Loucy (cell line): ENCODE measurements at regions not wholly inside any gene's neighbourhood (a gene's known extent, or its start where the extent isn't known, plus 50 kb on each side); places are given as distances from the start of the nearest gene placed in this dataset.

Source experiments
- H2AFZ ChIP-seq: fragments of 200-600 bp; sonication (generic); 2 replicates; pipeline ENCODE4 v1.6.0; 2016; ENCODE audit warnings: antibody characterized with exemption, mild to moderate bottlenecking, low read length, moderate library complexity
- H3F3A ChIP-seq: fragments of 200-600 bp; 2 replicates; pipeline ENCODE4 v1.6.0; 2016; ENCODE audit warnings: antibody characterized with exemption, low read depth, mild to moderate bottlenecking
- H3K27me3 ChIP-seq: fragments of 200-600 bp; sonication (generic); 2 replicates; pipeline ENCODE4 v1.6.1; 2014; ENCODE audit warnings: low read length, mild to moderate bottlenecking; ENCODE audit not compliant: insufficient read depth, poor library complexity, severe bottlenecking
- H3K36me3 ChIP-seq: fragments of 200-600 bp; sonication (generic); 2 replicates; pipeline ENCODE4 v1.6.1; 2016; ENCODE audit warnings: low read length; ENCODE audit not compliant: insufficient read depth
- H3K4me1 ChIP-seq: fragments of 200-600 bp; sonication (generic); 2 replicates; pipeline ENCODE4 v1.5.1; 2014; ENCODE audit warnings: low read length, mild to moderate bottlenecking; ENCODE audit not compliant: insufficient read depth, poor library complexity, severe bottlenecking
- H3K4me2 ChIP-seq: fragments of 200-600 bp; sonication (generic); 2 replicates; pipeline ENCODE4 v1.6.0; 2014; ENCODE audit warnings: antibody characterized with exemption, low read length, low read depth, mild to moderate bottlenecking; ENCODE audit not compliant: poor library complexity, severe bottlenecking
- H3K4me3 ChIP-seq: fragments of 200-600 bp; sonication (generic); 2 replicates; pipeline ENCODE4 v1.5.1; 2014; ENCODE audit warnings: low read length, mild to moderate bottlenecking, mixed read lengths; ENCODE audit not compliant: poor library complexity, severe bottlenecking
- H3K79me2 ChIP-seq: fragments of 200-600 bp; sonication (generic); 2 replicates; pipeline ENCODE4 v1.6.1; 2014; ENCODE audit warnings: low read length; ENCODE audit not compliant: insufficient read depth
- H3K9ac ChIP-seq: fragments of 200-600 bp; sonication (generic); 2 replicates; pipeline ENCODE4 v1.6.0; 2014; ENCODE audit warnings: mild to moderate bottlenecking, low read depth, low read length, moderate library complexity; ENCODE audit not compliant: poor library complexity, severe bottlenecking
- H3K9me2 ChIP-seq: fragments of 200-600 bp; sonication (generic); replicated peaks from 2 replicates; pipeline ENCODE4 v1.6.1; 2016; ENCODE audit warnings: low read depth, low read length, mixed read lengths
- H3K9me3 ChIP-seq: fragments of 200-600 bp; sonication (generic); 2 replicates; pipeline ENCODE4 v1.6.1; 2014; ENCODE audit warnings: mild to moderate bottlenecking, antibody characterized with exemption, low read length, low read depth; ENCODE audit not compliant: insufficient read depth
- H4K20me1 ChIP-seq: fragments of 200-600 bp; sonication (generic); 2 replicates; pipeline ENCODE4 v1.6.0; 2014; ENCODE audit warnings: antibody characterized with exemption, low read length, mild to moderate bottlenecking; ENCODE audit not compliant: insufficient read depth, poor library complexity, severe bottlenecking
- CTCF ChIP-seq: fragments of 200-600 bp; sonication (generic); conservative IDR thresholded peaks from 2 replicates; pipeline ENCODE4 v1.5.1; 2014; ENCODE audit warnings: mild to moderate bottlenecking, antibody characterized with exemption, low read length
- EZH2phosphoT487 ChIP-seq: fragments of 200-600 bp; IDR thresholded peaks from 2 replicates; pipeline ENCODE4 v1.6.1; 2018; ENCODE audit warnings: antibody characterized with exemption, mild to moderate bottlenecking, moderate library complexity, borderline replicate concordance

DNA sequence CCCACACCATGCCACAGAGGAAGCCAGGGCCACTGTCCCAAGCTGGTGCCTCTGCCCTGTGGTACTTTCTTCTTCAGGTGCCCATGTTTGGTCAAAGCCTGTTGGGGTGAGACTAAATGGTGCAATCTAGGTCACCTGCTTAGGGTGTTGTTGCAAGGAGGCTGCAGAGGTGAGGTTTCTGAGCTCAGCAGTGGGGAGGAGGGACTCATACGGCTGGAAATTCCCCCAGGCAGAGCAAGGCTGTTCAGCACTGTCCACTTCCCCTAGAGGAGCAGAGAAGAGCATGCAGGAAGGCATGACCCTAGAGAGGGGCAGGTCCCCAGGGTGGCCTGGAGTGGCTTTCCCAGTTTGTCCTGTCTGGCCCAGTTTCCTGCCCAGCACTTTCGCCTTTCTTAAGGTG is 211.0 kb downstream of the HAUS1 start:
- Histone ChIP-seq H3K4me1 (peaks cover 6% of the 10 kb centered on the region), H3K4me3 (no peak overlapping the region), H3K27me3 (no peaks in the 10 kb centered on the region), H3K79me2 (no peaks in the 10 kb centered on the region), H3K9me2 (no peaks in the 10 kb centered on the region), H3K9me3 (no peaks in the 10 kb centered on the region), H4K20me1 (no peaks in the 10 kb centered on the region), H3K36me3 (no peaks in the 10 kb centered on the region), H3F3A (no peaks in the 10 kb centered on the region), H3K9ac (no peak overlapping the region), H2AFZ (no peak overlapping the region), H3K4me2 (no peak overlapping the region)
- TF ChIP-seq EZH2phosphoT487: no peak
- no peak for TF ChIP-seq CTCF

DNA sequence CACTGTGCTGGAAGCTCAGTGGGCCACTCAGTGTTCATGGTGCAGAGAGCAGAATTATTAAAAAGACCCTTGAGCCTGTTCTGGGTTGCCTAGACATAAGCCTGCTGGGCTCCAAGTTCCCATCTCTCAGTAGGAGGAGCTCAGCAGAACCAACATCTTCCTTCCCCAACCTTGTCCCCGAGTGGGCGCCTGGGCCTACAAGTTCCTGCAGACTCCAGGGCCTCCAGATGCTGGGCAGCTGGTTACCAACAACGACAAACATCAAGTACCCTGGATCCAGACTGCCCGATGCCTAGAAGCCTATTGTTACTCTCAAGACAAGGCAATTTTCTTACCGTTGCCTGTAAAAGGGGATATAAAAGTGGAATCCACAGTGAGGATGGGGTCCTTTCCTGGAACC is 214.2 kb downstream of the HAUS1 start:
- H3K4me1 ChIP-seq: peaks cover 15% of the 10 kb centered on the region
- H3K9ac ChIP-seq: no peak overlapping the region
- TF ChIP-seq CTCF (no peak), EZH2phosphoT487 (no peak)
- no peak overlapping the region for H3K4me2 ChIP-seq
- H4K20me1 ChIP-seq: no peaks in the 10 kb centered on the region
- H2AFZ ChIP-seq: no peak overlapping the region
- H3K4me3 ChIP-seq: no peak overlapping the region
- no peaks in the 10 kb centered on the region for H3K9me3 ChIP-seq
- H3K9me2 ChIP-seq: no peaks in the 10 kb centered on the region
- no peaks in the 10 kb centered on the region for H3K36me3 ChIP-seq
- no peaks in the 10 kb centered on the region for H3K79me2 ChIP-seq
- no peaks in the 10 kb centered on the region for H3F3A ChIP-seq
- no peaks in the 10 kb centered on the region for H3K27me3 ChIP-seq

DNA sequence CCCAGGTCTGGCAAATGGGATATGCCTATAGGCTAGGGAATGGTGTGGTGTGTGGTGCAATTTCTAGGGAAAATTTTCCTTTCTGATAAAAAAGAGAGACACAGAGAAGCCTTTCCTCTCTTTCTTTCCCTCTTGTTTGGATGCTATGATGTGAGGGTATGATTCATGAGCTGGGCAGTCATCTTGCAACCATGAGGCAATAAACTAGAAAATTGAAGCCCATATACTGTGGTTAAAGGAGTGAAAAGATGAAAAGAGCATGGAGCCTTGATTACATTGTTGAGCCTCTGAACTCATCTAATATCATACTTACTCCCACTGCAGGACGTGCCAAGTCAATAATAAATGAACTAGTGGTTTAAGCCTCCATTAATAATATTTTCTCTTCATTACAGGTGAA is 215.6 kb downstream of the HAUS1 start:
- Histone ChIP-seq H3K9me2 (no peaks in the 10 kb centered on the region), H3K4me3 (no peak overlapping the region), H3K4me2 (no peak overlapping the region), H2AFZ (no peak overlapping the region), H3K4me1 (peaks cover 18% of the 10 kb centered on the region), H3K36me3 (no peaks in the 10 kb centered on the region), H4K20me1 (no peaks in the 10 kb centered on the region), H3F3A (no peaks in the 10 kb centered on the region), H3K9me3 (no peaks in the 10 kb centered on the region), H3K79me2 (no peaks in the 10 kb centered on the region), H3K27me3 (no peaks in the 10 kb centered on the region), H3K9ac (no peak overlapping the region)
- TF ChIP-seq CTCF: no peak
- TF ChIP-seq EZH2phosphoT487: no peak
